ENCODE measurements at regions not wholly inside any gene's neighbourhood (a gene's known extent, or its start where the extent isn't known, plus 50 kb on each side); places are given as distances from the start of the nearest gene placed in this dataset.
"Not testable (repeated sequence)": the region's sequence is repeated elsewhere in the genome, so short reads cannot be mapped to it uniquely, and the experiment has no call there.

DNA sequence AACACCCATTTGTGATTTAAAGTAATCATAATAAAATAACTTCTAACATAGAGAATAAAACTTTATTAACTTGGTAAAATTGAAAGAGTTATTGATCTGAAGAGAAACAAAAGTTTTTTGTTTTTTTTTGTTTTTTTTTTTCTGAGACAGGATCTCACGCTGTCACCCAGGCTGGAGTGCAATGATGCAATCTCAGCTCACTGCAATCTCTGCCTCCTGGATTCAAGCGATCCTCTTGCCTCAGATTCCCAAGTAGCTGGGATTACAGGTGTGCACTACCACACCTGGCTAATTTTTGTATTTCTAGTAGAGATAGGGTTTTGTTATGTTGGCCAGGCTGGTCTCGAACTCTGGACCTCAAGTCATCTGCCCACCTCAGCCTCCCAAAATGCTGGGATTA lies 116.5 kb upstream of the SPATA31D4 start:
- TF ChIP-seq, protein P1, sequence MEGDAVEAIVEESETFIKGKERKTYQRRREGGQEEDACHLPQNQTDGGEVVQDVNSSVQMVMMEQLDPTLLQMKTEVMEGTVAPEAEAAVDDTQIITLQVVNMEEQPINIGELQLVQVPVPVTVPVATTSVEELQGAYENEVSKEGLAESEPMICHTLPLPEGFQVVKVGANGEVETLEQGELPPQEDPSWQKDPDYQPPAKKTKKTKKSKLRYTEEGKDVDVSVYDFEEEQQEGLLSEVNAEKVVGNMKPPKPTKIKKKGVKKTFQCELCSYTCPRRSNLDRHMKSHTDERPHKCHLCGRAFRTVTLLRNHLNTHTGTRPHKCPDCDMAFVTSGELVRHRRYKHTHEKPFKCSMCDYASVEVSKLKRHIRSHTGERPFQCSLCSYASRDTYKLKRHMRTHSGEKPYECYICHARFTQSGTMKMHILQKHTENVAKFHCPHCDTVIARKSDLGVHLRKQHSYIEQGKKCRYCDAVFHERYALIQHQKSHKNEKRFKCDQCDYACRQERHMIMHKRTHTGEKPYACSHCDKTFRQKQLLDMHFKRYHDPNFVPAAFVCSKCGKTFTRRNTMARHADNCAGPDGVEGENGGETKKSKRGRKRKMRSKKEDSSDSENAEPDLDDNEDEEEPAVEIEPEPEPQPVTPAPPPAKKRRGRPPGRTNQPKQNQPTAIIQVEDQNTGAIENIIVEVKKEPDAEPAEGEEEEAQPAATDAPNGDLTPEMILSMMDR (IDR thresholded peaks at IDR 0.05), result not testable (repeated sequence)
- TF ChIP-seq EP300 (IDR thresholded peaks at IDR 0.05), result not testable (repeated sequence)

Data from gastroesophageal sphincter (tissue), 3 donors.